ENCODE measurements at regions not wholly inside any gene's neighbourhood (a gene's known extent, or its start where the extent isn't known, plus 50 kb on each side); places are given as distances from the start of the nearest gene placed in this dataset.

- H3K79me2 ChIP-seq (ENCODE audit: control insufficient read depth, low read length), result no peaks in the 10 kb centered on the region
- peaks cover 7% of the 10 kb centered on the region for H3K4me1 ChIP-seq (ENCODE audit: control insufficient read depth, low read length)
- no peak overlapping the region for H3K4me2 ChIP-seq (ENCODE audit: low read length)
- no peak overlapping the region for H3K27ac ChIP-seq (ENCODE audit: low read depth, low read length)
- H3K36me3 ChIP-seq (ENCODE audit: control insufficient read depth, low read length), result no peaks in the 10 kb centered on the region
- H3K9me3 ChIP-seq (ENCODE audit: control insufficient read depth, insufficient read depth, low read length), result no peaks in the 10 kb centered on the region
- TF ChIP-seq EZH2phosphoT487 (IDR thresholded peaks at IDR 0.05; ENCODE audit: borderline replicate concordance, low read length) (no peak), CTCF (IDR thresholded peaks at IDR 0.05; ENCODE audit: low read depth, low read length, poor library complexity, severe bottlenecking) (no peak)
- no peak overlapping the region for H3K4me3 ChIP-seq (ENCODE audit: low read length)
- peaks cover 6% of the 10 kb centered on the region; the same call in 1 of the 2 replicates for H3K27me3 ChIP-seq (ENCODE audit: control insufficient read depth, low read length)
- H3F3A ChIP-seq (ENCODE audit: control insufficient read depth, insufficient read depth), result no peaks in the 10 kb centered on the region
- no peaks in the 10 kb centered on the region for H4K20me1 ChIP-seq (ENCODE audit: control insufficient read depth, insufficient read depth, low read depth, low read length)
- H3K9me2 ChIP-seq (replicated peaks; ENCODE audit: control insufficient read depth, low read length), result no peaks in the 10 kb centered on the region
Measured at GRCh38 chr15:69829974-69830373, 267.7 kb downstream of the TLE3 start.

- H3K27ac ChIP-seq (ENCODE audit: low read depth, low read length), result no peak overlapping the region
- no peaks in the 10 kb centered on the region for H3K79me2 ChIP-seq (ENCODE audit: control insufficient read depth, low read length)
- no peak overlapping the region for H3K4me2 ChIP-seq (ENCODE audit: low read length)
- no peak for TF ChIP-seq EZH2phosphoT487 (IDR thresholded peaks at IDR 0.05; ENCODE audit: borderline replicate concordance, low read length)
- TF ChIP-seq CTCF (IDR thresholded peaks at IDR 0.05; ENCODE audit: low read depth, low read length, poor library complexity, severe bottlenecking), result no peak
- no peaks in the 10 kb centered on the region for H4K20me1 ChIP-seq (ENCODE audit: control insufficient read depth, insufficient read depth, low read depth, low read length)
- H3F3A ChIP-seq (ENCODE audit: control insufficient read depth, insufficient read depth), result no peaks in the 10 kb centered on the region
- no peaks in the 10 kb centered on the region for H3K36me3 ChIP-seq (ENCODE audit: control insufficient read depth, low read length)
- H3K9me2 ChIP-seq (replicated peaks; ENCODE audit: control insufficient read depth, low read length), result no peaks in the 10 kb centered on the region
- H3K27me3 ChIP-seq (ENCODE audit: control insufficient read depth, low read length), result peaks cover 6% of the 10 kb centered on the region; the same call in 1 of the 2 replicates
- no peaks in the 10 kb centered on the region for H3K9me3 ChIP-seq (ENCODE audit: control insufficient read depth, insufficient read depth, low read length)
- no peak overlapping the region for H3K4me3 ChIP-seq (ENCODE audit: low read length)
- peaks cover 7% of the 10 kb centered on the region for H3K4me1 ChIP-seq (ENCODE audit: control insufficient read depth, low read length)
Measured at GRCh38 chr15:69830430-69830829, 267.3 kb downstream of the TLE3 start.

DNA sequence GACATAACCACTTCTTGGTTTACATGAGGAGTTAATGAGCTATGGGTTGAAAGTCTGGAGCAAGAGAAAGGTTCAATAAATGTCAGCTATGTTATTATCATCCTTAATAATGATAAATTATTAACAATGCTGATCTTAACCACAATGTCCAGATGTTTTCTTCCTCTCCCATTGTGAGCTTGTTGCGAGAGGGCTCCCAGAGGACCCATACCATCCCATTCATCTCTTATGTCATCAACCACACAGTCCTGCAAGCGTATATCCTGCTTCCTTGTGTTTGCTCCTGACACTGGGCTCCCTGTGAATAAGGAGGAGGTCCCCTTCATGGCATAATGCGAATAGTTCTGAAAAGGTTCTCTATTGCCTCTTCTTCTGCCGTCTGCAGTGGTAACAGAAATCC lies 266.8 kb downstream of the TLE3 start:
- Histone ChIP-seq H3K4me1 (ENCODE audit: control insufficient read depth, low read length) (peaks cover 7% of the 10 kb centered on the region), H3K27me3 (ENCODE audit: control insufficient read depth, low read length) (peaks cover 6% of the 10 kb centered on the region; the same call in 1 of the 2 replicates), H3K36me3 (ENCODE audit: control insufficient read depth, low read length) (no peaks in the 10 kb centered on the region), H3F3A (ENCODE audit: control insufficient read depth, insufficient read depth) (no peaks in the 10 kb centered on the region), H3K4me3 (ENCODE audit: low read length) (no peak overlapping the region), H3K9me3 (ENCODE audit: control insufficient read depth, insufficient read depth, low read length) (no peaks in the 10 kb centered on the region), H3K9me2 (replicated peaks; ENCODE audit: control insufficient read depth, low read length) (no peaks in the 10 kb centered on the region), H3K79me2 (ENCODE audit: control insufficient read depth, low read length) (no peaks in the 10 kb centered on the region), H3K27ac (ENCODE audit: low read depth, low read length) (no peak overlapping the region), H4K20me1 (ENCODE audit: control insufficient read depth, insufficient read depth, low read depth, low read length) (no peaks in the 10 kb centered on the region), H3K4me2 (ENCODE audit: low read length) (no peak overlapping the region)
- TF ChIP-seq EZH2phosphoT487 (IDR thresholded peaks at IDR 0.05; ENCODE audit: borderline replicate concordance, low read length), result no peak

DNA sequence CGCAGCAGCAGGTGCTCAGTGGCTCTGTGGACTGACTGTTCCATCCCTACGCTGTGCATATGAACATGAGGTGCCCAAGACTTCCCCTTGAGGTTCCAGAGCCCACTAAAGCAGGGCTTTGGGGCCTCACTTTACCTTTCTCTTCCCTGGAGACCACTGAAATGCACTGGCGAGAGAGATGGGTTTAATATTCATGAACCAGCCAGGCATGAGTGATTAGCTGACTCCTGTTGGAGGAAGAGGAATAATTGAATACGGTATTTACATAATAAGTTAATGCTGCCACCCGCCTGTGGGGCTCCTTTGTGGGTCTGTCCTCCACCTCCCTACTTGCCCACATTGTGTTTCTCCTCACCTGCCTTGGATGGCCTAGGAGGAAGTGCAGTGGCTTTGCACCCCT lies 263.4 kb downstream of the TLE3 start:
- no peak overlapping the region for H3K4me3 ChIP-seq (ENCODE audit: low read length)
- no peak overlapping the region for H3K4me2 ChIP-seq (ENCODE audit: low read length)
- H4K20me1 ChIP-seq (ENCODE audit: control insufficient read depth, insufficient read depth, low read depth, low read length), result no peaks in the 10 kb centered on the region
- peaks cover 3% of the 10 kb centered on the region; the same call in 1 of the 2 replicates for H3K27me3 ChIP-seq (ENCODE audit: control insufficient read depth, low read length)
- H3K9me3 ChIP-seq (ENCODE audit: control insufficient read depth, insufficient read depth, low read length), result no peaks in the 10 kb centered on the region
- H3K79me2 ChIP-seq (ENCODE audit: control insufficient read depth, low read length), result no peaks in the 10 kb centered on the region
- no peak overlapping the region for H3K27ac ChIP-seq (ENCODE audit: low read depth, low read length)
- no peaks in the 10 kb centered on the region for H3K9me2 ChIP-seq (replicated peaks; ENCODE audit: control insufficient read depth, low read length)
- H3F3A ChIP-seq (ENCODE audit: control insufficient read depth, insufficient read depth), result no peaks in the 10 kb centered on the region
- H3K36me3 ChIP-seq (ENCODE audit: control insufficient read depth, low read length), result no peaks in the 10 kb centered on the region
- peaks cover 7% of the 10 kb centered on the region for H3K4me1 ChIP-seq (ENCODE audit: control insufficient read depth, low read length)
- no peak for TF ChIP-seq EZH2phosphoT487 (IDR thresholded peaks at IDR 0.05; ENCODE audit: borderline replicate concordance, low read length)
- TF ChIP-seq CTCF (IDR thresholded peaks at IDR 0.05; ENCODE audit: low read depth, low read length, poor library complexity, severe bottlenecking), result no peak

Data from DOHH2 (cell line).